NCI-H2081 (cell line): ENCODE measurements at regions not wholly inside any gene's neighbourhood (a gene's known extent, or its start where the extent isn't known, plus 50 kb on each side); places are given as distances from the start of the nearest gene placed in this dataset.
"Not testable (repeated sequence)": the region's sequence is repeated elsewhere in the genome, so short reads cannot be mapped to it uniquely, and the experiment has no call there.

Experiments
- DNase-seq, 2 experiments: peaks; one replicate each; lab custom pipeline; 2025; lab: John Stamatoyannopoulos, UW

- no peak for DNase-seq
Observed at GRCh38 chr5:174522480-174523260, 201.7 kb upstream of the MSX2 start.

GRCh38 chr5:174523311-174524071 lies 200.9 kb upstream of the MSX2 start:
- no peak for DNase-seq

DNA sequence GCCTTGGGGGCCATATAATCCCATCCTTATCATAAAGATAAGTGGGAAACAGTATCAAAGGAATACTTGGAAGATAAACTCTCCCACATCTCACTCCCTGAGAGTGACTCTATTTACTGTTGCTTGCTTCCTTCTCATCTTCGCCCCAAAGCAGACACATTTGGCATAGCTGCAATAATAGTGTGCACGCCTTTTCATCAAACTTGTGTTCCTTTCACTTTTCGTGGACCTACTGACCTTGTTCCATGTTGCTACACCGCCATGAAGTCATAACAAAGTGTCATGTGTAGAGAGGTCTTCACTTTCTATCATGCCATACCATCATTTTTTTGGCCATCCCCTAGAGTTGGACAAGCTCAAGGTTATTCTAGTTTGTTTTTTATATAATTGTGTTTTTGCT lies 200.0 kb upstream of the MSX2 start:
- no peak for DNase-seq

DNA sequence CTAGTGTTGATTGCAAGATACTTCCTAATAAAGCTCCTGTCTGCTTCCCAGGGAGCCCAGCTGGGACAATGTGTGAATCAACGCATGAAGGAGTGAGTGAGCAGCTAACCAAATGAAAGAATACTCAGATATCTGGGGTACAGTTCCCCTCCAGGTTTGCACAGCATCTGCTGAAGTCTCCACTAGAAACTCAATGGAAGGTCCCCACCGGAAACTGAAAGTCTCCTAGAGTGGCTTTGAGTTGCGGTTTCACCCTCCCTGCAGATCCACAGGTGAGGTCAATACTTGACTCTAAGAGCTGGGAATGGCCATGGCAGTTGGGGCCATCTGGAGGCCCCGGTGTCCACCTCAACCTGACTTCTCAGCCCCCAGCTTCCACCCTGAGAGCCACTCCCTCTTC lies 198.2 kb upstream of the MSX2 start:
- DNase-seq, result no peak

DNA sequence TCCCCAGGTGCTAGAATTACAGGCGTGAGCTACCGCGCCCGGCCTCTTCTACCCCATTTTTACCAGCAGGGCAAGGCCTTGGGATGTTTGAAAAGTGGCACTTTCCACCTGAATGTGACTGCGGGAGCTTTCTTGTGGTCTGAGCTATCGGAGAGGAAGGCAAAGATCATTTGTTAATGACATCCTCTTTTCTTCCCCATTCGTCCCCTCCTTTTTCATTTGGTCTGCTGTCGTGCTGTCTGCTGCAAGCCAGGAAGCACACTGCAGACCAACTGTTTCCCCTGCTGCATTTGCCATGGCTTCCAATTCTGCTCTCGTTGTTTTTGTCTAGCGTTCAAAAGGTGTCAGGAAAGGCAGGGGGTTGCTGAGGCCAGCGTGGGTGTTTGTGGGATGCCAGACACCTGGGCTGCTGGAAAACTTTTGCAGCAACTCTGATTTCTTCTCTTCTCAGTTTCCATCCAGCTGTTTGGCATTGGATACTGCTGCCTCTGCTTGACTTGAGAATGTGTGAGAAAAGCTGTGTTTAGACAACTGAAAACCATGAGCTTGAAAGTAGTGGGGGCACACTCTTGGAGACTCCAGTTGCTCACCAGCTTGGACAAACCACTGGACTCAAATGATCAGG lies 196.4 kb upstream of the MSX2 start:
- no peak for DNase-seq

GRCh38 chr5:174528821-174529544 lies 195.4 kb upstream of the MSX2 start:
- no peak for DNase-seq

DNA sequence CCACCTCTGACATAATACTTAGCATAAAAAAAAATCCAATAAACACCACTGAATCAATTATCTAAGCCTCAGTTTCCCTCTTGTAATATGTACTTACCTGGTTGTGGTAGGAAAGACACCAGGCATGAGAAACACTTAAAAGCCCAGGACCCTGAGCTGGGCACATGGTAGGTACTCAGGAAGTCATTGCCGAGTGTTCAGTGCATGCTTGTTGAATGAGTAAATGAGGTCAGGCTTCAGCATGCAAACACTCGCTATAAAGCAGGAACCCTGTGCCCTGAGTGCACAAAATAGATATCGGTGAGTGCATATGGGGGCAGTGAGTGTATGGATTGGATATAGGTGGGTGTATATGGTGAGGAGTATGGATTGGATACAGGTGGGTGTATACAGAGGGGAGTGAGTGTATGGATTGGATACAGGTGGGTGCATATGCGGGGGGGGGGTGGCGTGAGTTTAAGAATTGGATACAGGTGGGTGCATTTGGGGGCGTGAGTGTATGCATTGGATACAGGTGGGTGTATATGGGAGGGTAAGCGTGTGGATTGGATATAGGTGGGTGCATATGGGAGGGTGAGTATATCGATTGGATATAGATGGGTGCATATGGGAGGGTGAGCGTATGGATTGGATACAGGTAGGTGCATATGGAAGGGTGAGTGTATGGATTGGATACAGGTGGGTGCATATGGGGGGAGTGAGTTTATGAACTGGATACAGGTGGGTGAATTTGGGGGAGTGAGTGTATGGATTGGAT lies 194.3 kb upstream of the MSX2 start:
- DNase-seq, result no peak

DNA sequence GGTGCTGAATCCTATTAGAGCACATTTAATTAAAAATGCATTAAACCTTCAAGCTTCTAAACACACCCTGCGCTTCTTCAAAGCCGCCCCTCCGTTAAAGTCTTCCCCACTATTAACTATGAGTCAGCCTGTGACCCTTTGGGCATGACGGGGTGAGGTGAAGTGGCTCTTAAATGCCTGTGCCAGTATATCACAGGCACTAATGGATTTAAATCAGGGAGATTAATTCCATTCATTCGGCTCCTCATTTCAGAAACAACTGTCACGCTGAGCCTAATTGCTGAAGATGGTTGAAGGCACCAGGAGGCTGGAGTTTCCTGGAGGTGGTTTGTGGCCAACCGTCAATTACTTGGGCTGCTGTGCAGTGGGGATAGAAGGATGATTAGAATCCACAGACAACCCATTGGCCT lies 192.6 kb upstream of the MSX2 start:
- DNase-seq, result no peak

DNA sequence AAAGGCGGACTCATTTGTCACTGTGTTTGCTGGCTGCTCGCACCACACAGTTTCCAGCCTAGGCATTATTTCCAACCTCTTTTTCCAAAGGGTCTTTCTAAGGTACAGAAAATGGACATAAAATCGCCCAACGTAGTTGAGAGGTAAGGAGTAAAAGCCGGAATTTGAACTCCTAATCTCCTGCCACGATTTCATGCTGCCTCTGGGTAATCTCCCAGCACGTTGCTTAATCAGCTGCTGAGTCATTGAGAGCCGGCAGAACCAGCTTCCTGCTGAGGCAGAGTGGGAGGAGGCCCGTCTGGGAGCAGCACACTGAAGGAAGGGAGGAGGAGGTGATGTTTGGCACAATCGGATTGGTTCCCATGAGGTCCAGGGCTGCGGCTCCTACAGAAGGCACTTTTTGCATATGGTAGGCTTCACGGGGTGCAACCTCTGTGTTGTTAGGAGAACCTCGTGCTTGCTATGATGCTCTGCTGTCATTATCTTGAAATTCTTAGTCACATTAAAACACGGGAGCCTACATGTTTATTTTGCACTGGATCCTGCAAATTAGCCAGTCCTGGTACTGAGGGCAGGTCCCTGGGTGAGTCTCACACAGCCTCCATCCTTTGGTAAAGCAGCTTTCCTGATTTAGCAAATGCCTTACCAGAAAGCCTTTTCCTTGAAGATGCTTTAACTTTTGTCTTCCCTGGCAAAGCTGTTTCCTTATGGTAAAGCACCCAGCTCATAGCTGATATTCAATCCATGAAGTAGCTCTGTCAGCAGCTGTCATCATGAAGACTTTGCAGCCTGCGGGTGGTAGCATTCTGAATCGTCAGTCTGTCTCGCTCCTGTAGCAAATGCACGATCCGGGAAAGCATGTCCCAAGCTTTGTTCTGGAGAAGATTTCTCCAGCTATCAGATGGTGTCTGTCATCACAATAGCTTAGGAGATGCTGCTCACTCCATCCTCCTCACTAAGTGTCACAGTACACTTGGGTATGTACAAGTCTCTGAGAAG lies 191.6 kb upstream of the MSX2 start:
- DNase-seq, result no peak

- DNase-seq, result no peak
Observed at GRCh38 chr5:174533751-174534241, 190.6 kb upstream of the MSX2 start.

- DNase-seq, result no peak
Observed at GRCh38 chr5:174535669-174536068, 188.7 kb upstream of the MSX2 start.

- not testable (repeated sequence) for DNase-seq
Observed at GRCh38 chr5:174539823-174540222, 184.6 kb upstream of the MSX2 start.

- DNase-seq, result no peak
Observed at GRCh38 chr5:174542037-174542436, 182.3 kb upstream of the MSX2 start.

- DNase-seq, result no peak
Observed at GRCh38 chr5:174542471-174542870, 181.9 kb upstream of the MSX2 start.

- DNase-seq, result no peak
Observed at GRCh38 chr5:174545926-174546325, 178.5 kb upstream of the MSX2 start.

DNA sequence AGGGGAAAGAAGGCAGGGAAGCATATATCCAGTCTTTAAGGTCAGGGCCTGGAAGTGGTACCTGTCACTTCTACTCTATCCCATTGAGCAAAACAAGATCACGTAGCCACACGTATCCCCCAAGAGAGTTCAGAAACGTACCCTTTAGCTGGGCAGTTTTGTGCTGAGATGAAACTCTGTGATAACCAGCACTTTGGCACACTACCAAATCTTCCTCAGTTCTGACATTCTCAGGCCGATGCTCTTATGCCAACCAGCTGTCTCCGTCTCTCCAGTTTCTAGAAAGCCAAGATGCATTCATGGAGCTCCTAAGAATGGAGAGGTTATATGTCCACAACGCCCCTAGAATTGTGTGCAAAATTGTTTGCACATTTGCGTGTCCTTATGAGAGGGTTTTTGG lies 176.6 kb upstream of the MSX2 start:
- no peak for DNase-seq

DNA sequence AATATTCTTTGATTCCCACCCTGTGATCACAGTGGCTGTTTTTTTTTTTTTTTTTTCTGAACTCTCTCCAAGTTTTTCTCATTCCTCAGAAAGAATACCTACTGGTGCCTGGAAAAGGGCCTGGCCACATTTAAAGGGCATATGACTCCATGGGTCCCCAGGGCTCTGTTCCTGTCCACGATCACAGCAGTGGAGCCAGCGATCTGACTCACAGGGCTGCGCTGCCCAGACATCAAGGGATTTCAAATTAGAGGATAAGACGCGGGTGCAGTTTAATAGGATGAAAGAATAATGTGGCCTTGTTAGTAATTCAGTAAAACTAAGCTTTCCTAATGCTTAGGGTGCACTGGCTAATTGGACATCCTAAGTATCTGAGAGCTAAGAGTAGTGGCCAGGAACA lies 175.1 kb upstream of the MSX2 start:
- DNase-seq, result no peak

- DNase-seq, result no peak
Observed at GRCh38 chr5:174550026-174550425, 174.4 kb upstream of the MSX2 start.

- no peak for DNase-seq
Observed at GRCh38 chr5:174552428-174552827, 172.0 kb upstream of the MSX2 start.

DNA sequence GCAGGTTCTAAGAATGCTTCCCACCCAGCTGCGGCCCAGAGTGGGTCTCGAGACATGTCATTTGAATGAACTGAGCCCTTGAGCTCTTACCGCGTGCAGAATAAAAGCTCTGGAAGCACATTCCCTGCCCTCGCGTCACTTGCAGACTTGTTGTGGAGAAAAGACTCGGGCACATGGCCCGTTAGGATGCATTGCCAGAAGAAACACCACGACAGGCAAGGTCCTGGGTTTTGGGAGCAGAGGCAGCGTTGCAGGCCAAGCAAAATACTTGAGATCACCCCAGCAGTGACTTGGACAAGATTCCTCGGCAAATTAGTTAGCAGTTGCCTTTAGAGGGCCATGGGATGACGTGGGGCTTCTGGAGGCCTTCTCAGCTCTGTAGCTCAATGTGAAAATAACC lies 170.8 kb upstream of the MSX2 start:
- no peak for DNase-seq
